ENCODE measurements at regions not wholly inside any gene's neighbourhood (a gene's known extent, or its start where the extent isn't known, plus 50 kb on each side); places are given as distances from the start of the nearest gene placed in this dataset.

DNA sequence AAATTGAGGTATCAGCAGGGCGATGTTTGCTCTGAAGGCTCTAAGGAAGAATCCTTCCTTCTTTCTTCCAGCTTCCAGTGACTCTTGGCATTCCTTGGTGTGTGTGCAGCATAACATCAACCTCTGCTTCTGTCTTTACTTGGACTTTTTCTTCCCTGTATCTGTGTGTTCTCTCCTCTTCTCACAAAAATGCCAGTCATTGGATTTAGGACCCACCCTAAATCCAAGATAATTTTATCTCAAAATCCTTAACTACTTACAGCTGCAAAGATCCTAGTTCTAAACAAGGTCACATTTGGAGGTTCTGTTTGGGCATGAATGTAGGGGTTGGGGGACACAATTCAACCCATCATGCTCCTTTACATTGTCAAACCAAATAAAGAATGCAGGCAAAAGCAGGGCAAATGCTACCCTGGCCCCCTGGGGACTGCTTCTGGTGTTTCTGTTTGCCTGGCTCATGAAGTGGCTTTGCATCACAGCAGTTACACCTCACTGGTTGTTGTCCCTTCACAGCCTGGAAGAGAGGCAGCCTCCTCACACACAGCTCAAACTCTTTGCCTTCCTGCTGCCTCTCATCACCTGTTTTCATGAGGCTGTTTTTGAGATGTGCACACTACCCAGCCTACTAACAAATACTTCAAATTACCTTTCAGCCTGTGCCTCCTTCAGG, 64.8 kb upstream of the PLCXD3 start:
- FAIRE-seq (no peak), DNase-seq (ENCODE audit: low read depth, low spot score) (no peak)
- Histone ChIP-seq H3K9ac (ENCODE audit: control insufficient read depth, extremely low read depth, insufficient read depth, low read length) (no peak overlapping the region), H3K27me3 (ENCODE audit: control insufficient read depth, extremely low read depth, insufficient read depth, low read length) (no peaks in the 10 kb centered on the region), H3K4me2 (ENCODE audit: control insufficient read depth, extremely low read depth, insufficient read depth, low read depth, low read length) (no peak overlapping the region), H3K36me3 (ENCODE audit: control insufficient read depth in 2 of 2, extremely low read depth in 1 of 2, insufficient read depth in 2 of 2, low read length in 2 of 2) (no peaks in the 10 kb centered on the region), H3K4me1 (ENCODE audit: control insufficient read depth, extremely low read depth, insufficient read depth, low read length) (no peaks in the 10 kb centered on the region), H3K79me2 (ENCODE audit: control insufficient read depth, insufficient read depth, low read length) (no peaks in the 10 kb centered on the region), H4K20me1 (ENCODE audit: control insufficient read depth, extremely low read depth, insufficient read depth, low read length) (no peaks in the 10 kb centered on the region), H3K27ac (ENCODE audit: control insufficient read depth, insufficient read depth, low read length) (no peak overlapping the region), H2AFZ (ENCODE audit: control insufficient read depth, low read length) (no peak overlapping the region), H3K4me3 (ENCODE audit: control insufficient read depth in 2 of 3, extremely low read depth in 1 of 3, insufficient read depth in 2 of 3, low read depth in 1 of 3, low read length in 3 of 3) (no peak overlapping the region), H3K9me3 (ENCODE audit: control insufficient read depth, low read depth, low read length) (no peaks in the 10 kb centered on the region), H3K9me1 (ENCODE audit: control insufficient read depth, extremely low read depth, insufficient read depth, low read length) (no peaks in the 10 kb centered on the region)
- TF ChIP-seq, protein P1, sequence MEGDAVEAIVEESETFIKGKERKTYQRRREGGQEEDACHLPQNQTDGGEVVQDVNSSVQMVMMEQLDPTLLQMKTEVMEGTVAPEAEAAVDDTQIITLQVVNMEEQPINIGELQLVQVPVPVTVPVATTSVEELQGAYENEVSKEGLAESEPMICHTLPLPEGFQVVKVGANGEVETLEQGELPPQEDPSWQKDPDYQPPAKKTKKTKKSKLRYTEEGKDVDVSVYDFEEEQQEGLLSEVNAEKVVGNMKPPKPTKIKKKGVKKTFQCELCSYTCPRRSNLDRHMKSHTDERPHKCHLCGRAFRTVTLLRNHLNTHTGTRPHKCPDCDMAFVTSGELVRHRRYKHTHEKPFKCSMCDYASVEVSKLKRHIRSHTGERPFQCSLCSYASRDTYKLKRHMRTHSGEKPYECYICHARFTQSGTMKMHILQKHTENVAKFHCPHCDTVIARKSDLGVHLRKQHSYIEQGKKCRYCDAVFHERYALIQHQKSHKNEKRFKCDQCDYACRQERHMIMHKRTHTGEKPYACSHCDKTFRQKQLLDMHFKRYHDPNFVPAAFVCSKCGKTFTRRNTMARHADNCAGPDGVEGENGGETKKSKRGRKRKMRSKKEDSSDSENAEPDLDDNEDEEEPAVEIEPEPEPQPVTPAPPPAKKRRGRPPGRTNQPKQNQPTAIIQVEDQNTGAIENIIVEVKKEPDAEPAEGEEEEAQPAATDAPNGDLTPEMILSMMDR (optimal IDR thresholded peaks at IDR 0.05 in 1 of 3, IDR thresholded peaks at IDR 0.05 in 1 of 3, conservative IDR thresholded peaks at IDR 0.05 in 1 of 3; ENCODE audit: extremely low read depth in 1 of 3, insufficient read depth in 2 of 3, low read length in 3 of 3), result no peak
- TF ChIP-seq EZH2 (IDR thresholded peaks at IDR 0.05; ENCODE audit: low read length), result no peak
- dilution Hi-C loops (cut with MboI; ENCODE audit: extremely low pct_ligation_motif_present, low sequenced_read_pairs), result no loop called here

DNA sequence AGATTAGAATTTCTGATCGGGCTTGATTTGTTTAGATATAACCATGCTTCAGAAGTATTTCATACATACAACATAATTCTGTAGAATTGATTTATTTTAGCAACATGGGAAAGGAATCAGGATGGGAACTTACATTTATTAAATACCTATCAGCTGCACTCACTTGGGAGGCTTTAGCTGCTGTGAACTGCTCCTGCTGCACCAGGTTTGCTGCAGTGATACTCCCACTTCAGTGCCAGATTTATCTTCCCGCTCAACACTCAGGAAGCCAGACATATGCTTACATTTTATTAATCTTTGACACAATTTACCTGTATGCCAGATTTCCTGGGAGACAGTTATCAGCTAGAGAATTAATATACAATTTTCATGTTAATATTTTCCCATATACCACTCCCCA, 64.0 kb upstream of the PLCXD3 start:
- no peak for DNase-seq (ENCODE audit: low read depth, low spot score)
- Histone ChIP-seq H3K9me1 (ENCODE audit: control insufficient read depth, extremely low read depth, insufficient read depth, low read length) (no peaks in the 10 kb centered on the region), H3K36me3 (ENCODE audit: control insufficient read depth in 2 of 2, extremely low read depth in 1 of 2, insufficient read depth in 2 of 2, low read length in 2 of 2) (no peaks in the 10 kb centered on the region), H3K4me3 (ENCODE audit: control insufficient read depth in 2 of 3, extremely low read depth in 1 of 3, insufficient read depth in 2 of 3, low read depth in 1 of 3, low read length in 3 of 3) (no peak overlapping the region), H3K9ac (ENCODE audit: control insufficient read depth, extremely low read depth, insufficient read depth, low read length) (no peak overlapping the region), H3K27me3 (ENCODE audit: control insufficient read depth, extremely low read depth, insufficient read depth, low read length) (no peaks in the 10 kb centered on the region), H2AFZ (ENCODE audit: control insufficient read depth, low read length) (no peak overlapping the region), H3K27ac (ENCODE audit: control insufficient read depth, insufficient read depth, low read length) (no peak overlapping the region), H3K79me2 (ENCODE audit: control insufficient read depth, insufficient read depth, low read length) (no peaks in the 10 kb centered on the region), H3K4me2 (ENCODE audit: control insufficient read depth, extremely low read depth, insufficient read depth, low read depth, low read length) (no peak overlapping the region), H4K20me1 (ENCODE audit: control insufficient read depth, extremely low read depth, insufficient read depth, low read length) (no peaks in the 10 kb centered on the region), H3K9me3 (ENCODE audit: control insufficient read depth, low read depth, low read length) (no peaks in the 10 kb centered on the region), H3K4me1 (ENCODE audit: control insufficient read depth, extremely low read depth, insufficient read depth, low read length) (no peaks in the 10 kb centered on the region)
- TF ChIP-seq, protein P1 (optimal IDR thresholded peaks at IDR 0.05 in 1 of 3, IDR thresholded peaks at IDR 0.05 in 1 of 3, conservative IDR thresholded peaks at IDR 0.05 in 1 of 3; ENCODE audit: extremely low read depth in 1 of 3, insufficient read depth in 2 of 3, low read length in 3 of 3), result no peak
- no peak for TF ChIP-seq EZH2 (IDR thresholded peaks at IDR 0.05; ENCODE audit: low read length)
- dilution Hi-C loops (cut with MboI; ENCODE audit: extremely low pct_ligation_motif_present, low sequenced_read_pairs), result no loop called here
- no peak for FAIRE-seq
